COLO829 (cell line): ENCODE measurements at regions not wholly inside any gene's neighbourhood (a gene's known extent, or its start where the extent isn't known, plus 50 kb on each side); places are given as distances from the start of the nearest gene placed in this dataset.

Experiments
- DNase-seq: peaks from one replicate; pipeline ENCODE4 v3.0.0; 2012; ENCODE audit warnings: low spot score

- DNase-seq = no peak
Measured at GRCh38 chr1:118340928-118341910, 156.2 kb upstream of the SPAG17 start.

- no peak for DNase-seq
Measured at GRCh38 chr1:118339400-118340124, 154.5 kb upstream of the SPAG17 start.

DNA sequence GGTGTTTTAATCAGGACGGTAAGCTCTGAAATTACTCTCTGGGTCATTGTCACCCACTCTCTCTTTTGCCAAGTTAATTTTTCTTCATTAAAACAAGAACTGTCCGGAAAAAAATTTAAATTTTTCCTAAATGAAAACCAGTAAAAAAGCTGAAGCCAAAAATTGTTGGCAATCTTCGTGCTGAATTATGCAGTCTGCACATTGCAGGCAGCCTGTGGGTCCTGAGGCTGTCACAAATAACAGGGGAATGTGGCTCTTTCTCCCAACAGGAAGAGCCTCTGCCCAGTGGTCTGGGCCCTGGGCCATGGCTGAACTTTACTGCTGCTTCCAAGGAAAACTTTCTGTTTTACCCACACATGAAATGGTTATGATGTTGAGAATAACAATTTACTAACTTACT lies 153.9 kb upstream of the SPAG17 start:
- DNase-seq = no peak

DNA sequence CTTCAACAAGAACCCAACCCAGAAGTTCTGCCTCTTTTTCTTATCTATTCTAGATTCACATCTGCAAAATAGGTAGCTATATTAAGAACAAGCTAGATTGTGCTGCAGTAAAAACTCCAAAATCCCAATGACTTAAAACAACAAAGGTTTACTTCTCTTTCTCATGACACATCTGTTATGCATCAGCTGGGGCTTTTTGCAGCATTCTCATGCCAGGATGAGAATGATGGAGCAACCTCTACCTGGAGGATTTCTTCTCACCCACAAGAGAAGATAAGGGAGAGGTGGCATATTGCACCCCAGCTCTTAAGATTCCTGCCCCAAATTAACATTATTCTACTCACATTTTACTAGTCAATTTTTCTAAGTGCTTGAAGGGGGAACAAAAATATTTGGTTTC lies 152.3 kb upstream of the SPAG17 start:
- DNase-seq = no peak

DNA sequence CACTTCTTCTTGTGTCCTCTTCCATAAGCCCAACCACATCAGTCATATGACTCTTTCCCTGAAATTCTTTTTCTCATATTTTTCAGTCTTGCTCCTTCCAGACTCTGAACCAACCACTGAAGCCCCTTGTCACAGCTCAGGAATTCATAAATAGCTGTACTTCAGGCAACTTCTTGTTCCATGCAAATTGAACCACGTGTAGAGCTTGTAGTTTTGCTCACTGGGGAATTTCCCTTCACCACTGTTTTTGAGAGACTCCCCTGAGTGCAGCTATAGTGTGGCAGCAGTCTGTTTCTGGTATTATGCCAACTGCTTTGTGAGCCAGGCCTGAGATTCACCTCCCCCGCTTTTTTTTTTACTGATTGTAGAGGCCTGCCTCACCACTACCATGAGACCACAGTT lies 150.3 kb upstream of the SPAG17 start:
- DNase-seq = no peak

DNA sequence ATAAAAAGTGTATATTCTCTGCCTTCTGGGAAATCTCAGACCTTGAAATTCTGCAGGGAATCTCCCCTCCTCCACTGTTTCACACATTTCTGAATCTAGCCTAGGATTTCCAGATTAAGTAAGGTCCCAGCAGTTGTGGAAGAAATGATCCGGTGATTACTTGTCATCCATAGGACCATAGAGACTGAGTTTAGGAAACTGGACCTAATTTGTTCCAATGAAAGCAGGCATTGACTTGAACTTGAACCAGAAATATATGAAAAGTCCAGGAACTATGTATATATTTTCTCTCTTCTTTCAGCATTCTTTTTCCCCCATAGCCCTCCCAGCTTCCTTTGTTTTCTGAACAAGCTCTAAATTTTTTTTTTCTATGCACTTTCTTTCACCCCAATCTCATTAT lies 149.5 kb upstream of the SPAG17 start:
- DNase-seq = no peak

- DNase-seq = no peak
Measured at GRCh38 chr1:118333601-118334210, 148.7 kb upstream of the SPAG17 start.

DNA sequence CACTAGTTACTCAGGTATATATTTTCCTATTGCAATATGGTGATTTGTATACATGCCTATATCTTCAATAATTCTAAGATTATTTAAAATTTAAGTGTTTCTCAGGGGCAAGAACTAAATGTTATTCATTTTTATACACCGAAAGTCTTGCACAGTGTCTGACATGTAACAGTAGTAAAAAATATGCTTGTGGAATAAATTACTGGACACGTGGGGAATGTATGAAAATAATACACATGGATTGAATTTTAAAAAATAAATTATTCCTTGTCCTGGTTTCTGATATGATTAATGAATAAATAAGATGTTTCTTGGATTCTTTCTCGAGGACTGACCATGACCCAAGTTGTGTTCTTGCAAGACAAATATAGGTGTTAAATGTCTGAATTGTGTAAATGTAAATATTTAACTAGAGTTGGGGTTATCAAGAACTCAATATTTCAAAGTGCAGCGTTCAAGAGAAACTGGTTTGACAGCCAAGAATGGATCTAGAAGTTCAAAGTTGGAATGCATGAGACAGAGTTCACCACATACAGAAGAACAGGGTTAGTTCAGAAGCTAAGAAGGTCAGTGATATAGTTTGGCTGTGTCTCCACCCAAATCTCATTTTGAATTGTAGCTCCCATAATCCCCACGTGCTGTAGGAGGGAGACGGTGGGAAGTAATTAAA lies 142.1 kb upstream of the SPAG17 start:
- DNase-seq = no peak

GRCh38 chr1:118325550-118326225 lies 140.7 kb upstream of the SPAG17 start:
- no peak for DNase-seq

- no peak for DNase-seq
Measured at GRCh38 chr1:118323246-118323645, 138.2 kb upstream of the SPAG17 start.

- no peak for DNase-seq
Measured at GRCh38 chr1:118322331-118322730, 137.3 kb upstream of the SPAG17 start.

DNA sequence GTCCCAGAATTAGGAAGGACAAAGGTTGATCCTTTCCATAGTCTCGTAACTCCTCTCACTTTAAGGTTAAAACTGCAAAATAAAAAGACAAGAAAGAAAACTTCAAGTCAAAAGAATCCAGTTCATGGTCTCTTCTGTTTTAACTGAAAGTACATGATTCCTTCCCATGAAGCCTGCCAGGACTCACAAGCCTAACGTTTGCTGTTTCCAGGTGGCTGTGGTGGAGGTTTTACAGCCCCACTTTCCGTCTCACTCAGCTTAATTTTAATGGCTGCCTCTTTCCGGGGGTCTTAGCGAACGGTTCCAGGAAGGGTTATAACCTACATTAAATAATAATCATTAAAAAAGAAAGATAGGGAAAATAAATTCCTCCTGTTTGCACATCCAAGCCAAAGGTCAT lies 136.8 kb upstream of the SPAG17 start:
- DNase-seq = no peak

GRCh38 chr1:118317842-118318614 lies 133.0 kb upstream of the SPAG17 start:
- no peak for DNase-seq

GRCh38 chr1:118306851-118307250 lies 121.8 kb upstream of the SPAG17 start:
- no peak for DNase-seq

DNA sequence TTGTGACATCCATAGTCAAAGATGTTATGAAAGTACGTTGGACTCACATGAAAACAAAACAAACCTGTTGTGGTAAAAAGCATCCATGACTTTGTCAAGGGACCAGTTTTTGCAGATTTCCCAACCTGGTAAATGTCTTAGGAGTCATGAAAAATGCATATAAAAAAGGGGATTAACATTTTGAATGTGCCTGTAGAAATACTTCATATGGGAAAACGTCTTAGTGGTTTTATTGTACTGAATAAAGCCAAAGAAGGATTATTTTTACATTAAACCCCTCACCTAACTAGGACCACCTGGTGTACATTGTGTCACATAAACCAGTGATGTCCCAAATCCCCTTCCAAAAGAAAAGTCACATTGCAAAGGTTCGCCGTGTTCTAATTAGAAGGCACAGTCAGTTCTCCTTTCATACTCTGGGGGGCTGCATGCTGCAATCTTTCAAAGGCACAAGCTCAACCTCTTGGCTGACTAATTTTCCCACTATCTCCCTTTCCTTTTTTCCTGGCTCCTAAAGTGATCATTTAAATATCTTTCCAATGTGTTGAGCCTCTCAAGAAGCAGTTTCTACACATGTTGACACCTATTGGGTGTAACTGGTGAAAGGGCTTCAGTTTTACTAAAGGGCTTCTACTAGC lies 119.8 kb upstream of the SPAG17 start:
- DNase-seq = no peak

DNA sequence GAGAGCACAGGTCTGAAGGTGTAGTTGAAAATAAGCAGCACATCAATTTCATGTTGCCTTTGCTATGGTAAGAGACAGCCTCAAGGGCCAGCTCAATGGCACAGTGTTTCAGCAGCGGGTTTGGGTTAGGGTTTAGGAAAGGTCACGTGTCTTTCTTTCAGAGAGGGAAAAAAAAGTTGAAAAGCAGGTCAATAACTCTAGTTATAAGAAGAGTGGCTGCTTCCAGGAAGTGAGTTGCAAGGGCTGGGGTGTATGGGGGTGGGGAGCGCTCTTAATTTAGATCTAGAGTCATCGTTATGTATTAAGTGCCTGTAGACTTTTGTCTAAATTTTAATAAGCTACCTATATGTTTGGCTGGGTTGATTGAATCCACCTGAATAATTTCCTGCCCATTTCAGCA lies 118.5 kb upstream of the SPAG17 start:
- DNase-seq = no peak

DNA sequence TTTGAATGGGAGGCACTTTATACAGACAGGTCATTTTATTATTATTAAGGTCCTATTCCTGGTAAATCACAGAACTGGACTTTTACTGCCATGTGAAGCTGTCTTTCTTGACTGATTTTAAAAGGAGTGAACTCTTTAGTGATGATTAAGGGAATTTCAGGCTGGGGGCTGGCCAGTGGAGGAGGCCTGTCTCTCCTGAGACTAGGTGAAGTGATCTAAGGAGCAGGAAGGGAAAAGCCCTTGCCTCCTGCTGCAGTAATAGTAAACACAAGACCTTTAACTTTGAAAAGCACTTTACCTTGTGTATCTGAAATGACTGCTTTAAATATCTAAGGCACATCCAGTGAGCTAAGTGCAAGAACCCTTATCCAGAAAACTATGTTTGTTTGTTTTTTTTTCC lies 118.0 kb upstream of the SPAG17 start:
- DNase-seq = no peak

DNA sequence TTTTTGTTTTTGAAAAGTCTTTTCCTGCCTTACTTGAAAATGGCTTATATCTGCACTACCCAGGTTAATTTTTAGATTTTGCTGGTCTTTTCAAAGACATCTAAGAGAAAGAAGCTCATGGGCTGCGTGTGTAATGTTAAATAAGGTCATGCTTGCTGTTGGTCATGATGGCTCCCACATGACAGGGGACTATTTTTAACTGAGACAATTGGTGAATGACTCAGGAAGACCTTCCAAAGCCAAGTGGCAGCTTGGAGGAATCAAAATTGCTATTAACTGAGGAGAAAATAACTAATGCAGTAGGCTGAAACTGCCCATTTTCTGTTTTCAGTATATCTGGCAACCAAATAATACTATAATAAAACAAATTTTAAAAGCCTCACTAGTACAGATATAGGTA lies 117.1 kb upstream of the SPAG17 start:
- DNase-seq = no peak

GRCh38 chr1:118300808-118301207 lies 115.8 kb upstream of the SPAG17 start:
- no peak for DNase-seq

GRCh38 chr1:118298397-118298796 lies 113.4 kb upstream of the SPAG17 start:
- peak; percentile 14 for DNase-seq
